Inflammatory macrophage treated with lipopolysaccharide for 1 hour (primary cell): ENCODE measurements at regions not wholly inside any gene's neighbourhood (a gene's known extent, or its start where the extent isn't known, plus 50 kb on each side); places are given as distances from the start of the nearest gene placed in this dataset.
"Not testable (repeated sequence)": the region's sequence is repeated elsewhere in the genome, so short reads cannot be mapped to it uniquely, and the experiment has no call there.

Experiments
- DNase-seq, 2 donors: peaks; one replicate each; pipeline ENCODE4 v3.0.0-alpha.2; 2020 to 2022

DNA sequence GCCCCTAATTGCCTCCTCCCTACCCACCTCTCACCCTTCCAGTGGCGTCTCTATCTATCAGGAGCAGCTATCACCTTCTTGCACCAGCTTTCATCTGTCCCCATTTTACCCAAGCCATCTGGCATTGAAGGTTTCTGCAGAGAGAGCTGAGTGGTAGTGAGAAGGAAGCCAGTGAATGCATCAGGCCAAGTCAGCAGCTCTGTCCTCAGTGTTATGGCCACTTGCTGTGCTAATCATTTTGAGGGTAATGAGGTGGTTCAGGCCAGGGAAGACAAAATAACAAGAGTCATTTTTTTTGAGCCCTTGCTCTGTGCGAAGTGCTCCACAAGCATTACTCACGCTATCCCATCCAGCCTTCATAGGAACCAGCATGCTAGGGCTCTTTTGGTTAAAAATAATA is 164.7 kb downstream of the SUDS3 start:
- no peak for DNase-seq

DNA sequence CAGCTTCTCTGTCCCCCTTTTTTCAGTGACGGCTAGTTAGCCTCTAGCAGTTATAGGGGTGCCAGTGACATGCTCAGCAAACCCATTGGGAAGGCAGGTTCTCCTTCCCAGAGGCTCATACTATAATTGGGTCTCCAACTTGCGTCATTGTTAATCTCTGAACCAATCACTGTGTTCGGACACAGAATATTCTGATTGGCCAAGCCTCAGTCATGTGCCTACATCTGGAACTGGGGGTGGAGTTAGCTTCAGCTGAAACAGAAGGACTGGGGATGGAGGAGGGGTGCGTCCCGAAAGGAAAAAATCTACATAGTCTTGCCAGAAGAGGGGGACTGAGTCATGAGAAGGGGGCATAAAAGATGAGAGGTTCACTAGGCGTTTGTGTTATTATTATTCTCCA is 165.6 kb downstream of the SUDS3 start:
- no peak for DNase-seq

DNA sequence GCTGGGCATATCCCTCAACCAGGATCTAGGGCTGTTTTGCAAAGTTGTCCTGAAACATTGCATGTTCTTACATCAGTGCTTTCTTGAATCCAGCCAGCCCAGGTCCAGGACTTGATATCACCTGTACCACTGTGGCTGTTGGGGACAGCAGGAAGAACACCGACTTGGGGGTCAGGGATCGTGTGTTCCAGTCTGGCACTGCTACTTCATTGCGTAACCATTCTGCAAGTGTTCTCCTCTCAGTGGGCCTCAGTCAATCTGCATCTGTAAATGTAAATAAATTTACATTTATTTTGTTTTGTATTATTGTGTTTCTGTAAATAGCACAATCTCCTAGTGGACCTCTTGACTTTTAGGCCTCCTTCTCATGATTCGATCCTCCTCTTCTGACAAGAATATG is 167.3 kb downstream of the SUDS3 start:
- DNase-seq, result no peak

DNA sequence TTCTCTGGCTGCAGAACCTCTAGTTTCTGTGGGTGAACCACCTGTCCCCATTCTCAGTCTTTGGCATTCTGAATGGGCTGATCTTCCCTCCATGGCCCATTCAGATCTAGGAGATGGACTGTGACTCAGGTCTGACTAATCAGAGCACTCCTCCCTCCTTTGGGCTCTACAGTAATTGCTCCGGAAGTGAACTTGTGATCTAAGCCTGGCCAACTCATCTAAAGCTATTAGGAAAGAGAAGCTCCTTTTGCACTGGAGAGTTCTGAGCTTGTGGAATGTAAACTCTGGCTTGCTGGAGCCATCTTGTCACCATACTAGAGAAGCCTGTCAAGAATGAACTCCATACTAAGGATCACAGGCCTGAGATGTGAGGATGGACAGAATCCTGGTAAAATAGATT is 168.2 kb downstream of the SUDS3 start:
- no peak for DNase-seq

DNA sequence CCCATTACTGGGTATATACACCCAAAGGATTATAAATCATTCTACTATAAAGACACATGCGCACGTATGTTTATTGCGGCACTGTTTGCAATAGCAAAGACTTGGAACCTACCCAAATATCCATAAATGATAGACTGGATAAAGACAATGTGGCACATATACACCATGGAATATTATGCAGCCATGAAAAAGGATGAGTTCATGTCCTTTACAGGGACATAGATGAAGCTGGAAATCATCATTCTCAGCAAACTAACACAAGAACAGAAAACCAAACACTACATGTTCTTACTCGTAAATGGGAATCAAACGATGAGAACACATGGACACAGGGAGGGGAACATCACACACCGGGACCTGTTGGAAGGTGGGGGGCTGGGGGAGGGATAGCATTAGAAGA is 171.3 kb downstream of the SUDS3 start:
- not testable (repeated sequence) for DNase-seq

DNA sequence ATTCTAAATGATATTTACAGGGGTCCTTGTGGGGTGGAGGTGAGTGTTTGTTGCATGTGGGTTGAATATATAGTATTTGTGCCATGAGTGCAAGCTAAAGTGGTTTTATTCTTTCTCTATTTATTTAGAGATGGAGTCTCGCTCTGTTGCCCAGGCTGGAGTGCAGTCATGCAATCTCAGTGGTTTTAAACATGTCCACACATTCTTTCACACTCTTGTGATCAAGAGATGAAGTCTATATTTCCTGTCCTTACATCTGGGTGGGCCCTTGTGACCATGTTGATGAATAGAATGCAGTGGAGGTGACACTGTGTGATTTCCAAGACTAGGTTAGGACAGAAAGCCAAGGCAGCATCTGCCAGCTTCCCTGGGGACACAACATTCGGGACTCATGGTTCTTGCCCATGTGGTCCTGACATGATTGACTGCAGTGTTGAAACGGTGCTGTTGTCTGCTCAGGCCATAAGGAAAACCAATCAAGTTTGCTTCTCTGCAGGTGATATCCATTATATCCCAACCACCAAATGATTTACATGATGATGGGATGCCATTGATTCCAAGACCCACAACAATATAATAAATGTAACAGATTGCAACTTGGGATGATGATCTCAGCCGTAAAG is 172.6 kb downstream of the SUDS3 start:
- DNase-seq, result no peak

DNA sequence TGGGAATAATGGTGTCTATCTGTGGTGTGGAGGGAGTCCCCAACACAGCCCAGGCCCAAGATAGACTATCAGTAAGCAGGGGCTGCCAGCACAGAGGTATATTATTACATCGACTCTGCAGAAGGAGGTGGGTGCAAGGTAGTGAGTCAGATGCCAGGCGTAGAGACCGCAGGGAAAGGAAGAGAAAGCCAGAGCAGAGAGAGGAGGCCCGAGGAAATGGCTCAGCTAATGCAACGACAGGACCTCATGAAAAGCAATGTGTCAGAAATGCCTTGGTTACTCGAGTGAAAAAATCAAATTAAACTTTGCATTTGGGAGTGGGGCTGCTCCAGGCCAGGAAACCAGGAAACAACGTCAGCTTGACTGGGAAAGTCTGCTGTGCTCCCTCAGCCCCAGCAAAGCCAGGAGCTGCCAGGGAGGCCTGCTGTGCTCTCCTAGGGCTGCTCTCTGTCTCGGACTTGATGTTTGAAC is 173.2 kb downstream of the SUDS3 start:
- no peak for DNase-seq

DNA sequence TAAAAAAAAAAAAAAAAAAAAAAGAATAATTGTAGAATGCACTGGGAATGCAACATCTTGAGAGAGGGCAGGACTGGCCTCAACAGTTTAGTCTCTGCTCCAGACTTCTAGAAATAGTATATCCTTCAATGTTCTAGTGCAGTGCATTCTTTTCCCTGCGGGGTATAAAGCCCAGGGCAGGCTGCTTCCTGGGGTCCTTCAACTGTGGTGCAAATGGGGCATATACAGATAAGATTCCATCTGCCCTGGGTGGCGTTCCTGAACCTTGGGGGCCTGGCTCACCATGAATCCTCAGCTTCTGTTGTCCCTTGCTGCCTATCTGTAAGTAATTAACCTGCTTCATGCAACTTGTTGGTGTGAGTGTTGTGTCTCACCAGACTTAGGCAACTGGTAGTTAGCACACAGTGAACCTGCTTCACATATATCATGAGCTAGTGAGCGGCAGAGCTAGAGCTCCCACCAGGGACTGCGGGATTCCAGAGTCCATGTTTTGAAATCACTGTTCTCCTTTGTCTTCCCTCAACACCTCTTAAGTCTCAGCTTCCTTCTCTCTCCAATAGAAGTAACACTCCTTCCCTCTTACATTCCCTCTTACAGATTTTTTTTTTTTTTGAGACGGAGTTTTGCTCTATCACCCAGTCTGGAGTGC is 177.6 kb downstream of the SUDS3 start:
- no peak for DNase-seq

DNA sequence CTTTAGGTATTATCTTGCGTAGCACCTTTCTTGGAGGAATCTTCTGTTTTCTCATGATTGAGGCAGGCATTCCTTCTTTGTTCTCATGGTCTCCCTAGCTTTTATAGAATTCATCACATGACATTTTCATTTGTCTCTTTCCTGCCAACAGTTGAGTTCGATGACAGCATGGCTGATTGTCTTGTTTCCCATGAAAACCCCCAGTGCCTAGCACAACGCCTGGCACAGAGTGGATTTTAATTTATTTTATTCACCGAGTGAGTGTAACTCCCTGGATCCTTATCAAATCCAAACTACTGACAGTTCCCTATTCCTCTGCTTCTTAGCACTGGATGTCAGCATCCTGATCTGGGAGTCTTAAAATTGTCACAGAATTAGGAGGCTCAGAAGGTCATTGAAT is 182.6 kb downstream of the SUDS3 start:
- no peak for DNase-seq

DNA sequence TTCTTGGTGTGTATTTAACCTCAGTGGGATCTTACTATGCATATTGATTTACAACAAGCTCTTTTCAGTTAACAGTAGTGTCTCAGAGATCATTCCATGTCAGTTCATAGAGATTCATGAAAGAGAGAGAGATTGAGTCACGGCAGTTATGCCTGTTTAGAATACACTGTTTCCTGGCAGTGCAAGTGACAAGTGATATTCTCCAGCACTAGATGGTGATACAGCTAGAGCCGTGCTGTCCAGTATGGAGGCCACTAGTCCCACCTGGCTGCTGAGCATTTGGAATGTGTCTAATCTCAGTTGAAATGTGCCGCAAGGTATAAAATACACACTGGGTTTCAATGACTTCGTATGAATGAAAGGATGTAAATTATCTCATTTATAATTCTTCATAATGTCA is 184.4 kb downstream of the SUDS3 start:
- DNase-seq, result no peak

DNA sequence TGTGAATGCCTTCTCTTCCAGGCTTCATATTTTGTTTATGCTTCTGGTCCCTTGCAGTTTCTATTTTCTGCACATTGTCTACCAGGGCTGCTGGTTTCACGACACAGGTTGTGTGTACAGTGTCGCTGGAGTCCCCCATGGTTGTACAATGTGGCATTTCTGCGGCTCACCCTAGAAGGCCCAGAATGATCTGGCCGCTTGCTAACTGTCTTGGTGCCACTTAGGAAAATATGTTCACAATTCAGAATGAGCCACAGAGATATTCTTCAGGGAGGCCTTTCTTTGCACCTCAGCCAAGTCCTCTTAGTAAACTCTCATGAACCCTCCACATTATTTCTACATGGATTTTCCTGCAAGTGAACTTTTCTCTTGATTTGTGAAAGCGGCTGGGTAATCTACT is 195.4 kb downstream of the SUDS3 start:
- DNase-seq, result no peak

DNA sequence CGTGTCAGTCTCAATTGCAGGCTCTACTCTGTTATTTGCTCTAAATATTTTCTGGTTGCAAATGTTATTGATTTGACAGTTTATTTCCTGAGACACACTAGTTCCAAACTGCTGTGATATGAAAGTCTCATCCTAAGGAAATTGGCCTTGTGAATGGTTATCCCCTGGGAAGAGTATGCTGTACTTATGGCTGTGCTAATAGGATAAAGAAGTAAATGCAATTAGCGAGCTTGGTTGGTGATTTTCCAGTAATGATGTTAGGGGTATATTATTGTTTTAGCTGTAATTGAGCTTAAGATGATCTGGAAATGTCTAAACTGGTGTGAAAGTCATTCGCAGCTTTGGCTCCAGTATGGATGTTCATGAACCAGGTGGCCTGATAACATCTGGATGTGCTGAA is 197.9 kb downstream of the SUDS3 start:
- no peak for DNase-seq

DNA sequence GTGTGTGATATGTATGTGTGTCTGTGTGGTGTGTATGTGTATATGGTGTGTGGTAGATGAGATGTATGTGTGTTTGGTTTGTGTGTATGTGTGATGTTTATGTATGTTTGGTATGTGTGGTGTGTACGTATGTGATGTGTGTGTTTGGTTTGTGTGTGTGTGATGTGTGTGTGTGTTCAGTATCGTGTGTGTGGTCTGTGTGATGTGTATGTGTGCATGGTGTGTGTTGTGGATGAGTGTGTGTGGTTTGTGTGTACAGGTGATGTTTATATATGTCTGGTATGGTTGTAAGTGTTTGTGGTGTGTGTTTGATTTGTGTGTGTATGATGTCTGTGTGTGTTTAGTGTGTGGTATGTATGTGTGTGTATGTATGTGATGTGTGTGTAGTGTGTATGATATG is 199.4 kb downstream of the SUDS3 start:
- no peak for DNase-seq

DNA sequence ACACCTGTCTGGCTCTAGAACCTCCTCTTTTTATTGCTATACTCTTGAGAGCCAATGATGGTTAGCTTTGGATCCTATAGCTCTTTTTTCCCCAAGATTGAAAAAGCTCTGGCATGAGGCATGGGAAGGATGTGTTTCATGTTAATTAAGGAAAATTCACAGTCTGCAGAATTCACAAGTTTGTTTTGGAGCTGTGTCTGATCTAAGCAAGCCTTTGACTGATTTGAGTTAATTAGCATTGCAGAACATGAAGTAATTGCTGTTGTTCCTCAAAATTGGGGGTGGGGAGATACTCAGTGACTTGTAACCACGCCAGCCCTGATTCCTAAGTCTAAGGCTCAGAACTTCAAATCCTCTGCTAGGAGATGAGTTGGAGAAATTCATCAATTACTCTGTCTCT is 205.0 kb downstream of the SUDS3 start:
- no peak for DNase-seq

DNA sequence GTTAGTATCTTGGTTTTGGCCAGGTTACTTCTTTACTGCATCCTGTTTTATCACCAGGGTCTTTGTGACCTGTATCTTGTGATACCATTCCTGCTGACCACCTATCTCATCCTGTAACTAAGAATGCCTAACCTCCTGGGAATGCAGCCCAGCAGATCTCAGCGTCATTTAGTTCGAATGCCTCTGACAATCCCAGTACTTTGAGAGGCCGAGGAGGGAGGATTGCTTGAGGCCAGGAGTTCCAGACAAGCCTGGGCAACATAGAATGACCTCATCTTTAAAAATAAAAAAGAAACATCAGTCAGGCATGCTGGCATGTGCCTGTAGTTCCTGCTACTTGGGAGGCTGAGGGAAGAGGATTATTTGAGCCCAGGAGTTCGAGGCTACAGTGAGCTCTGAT is 206.5 kb downstream of the SUDS3 start:
- DNase-seq, result no peak

DNA sequence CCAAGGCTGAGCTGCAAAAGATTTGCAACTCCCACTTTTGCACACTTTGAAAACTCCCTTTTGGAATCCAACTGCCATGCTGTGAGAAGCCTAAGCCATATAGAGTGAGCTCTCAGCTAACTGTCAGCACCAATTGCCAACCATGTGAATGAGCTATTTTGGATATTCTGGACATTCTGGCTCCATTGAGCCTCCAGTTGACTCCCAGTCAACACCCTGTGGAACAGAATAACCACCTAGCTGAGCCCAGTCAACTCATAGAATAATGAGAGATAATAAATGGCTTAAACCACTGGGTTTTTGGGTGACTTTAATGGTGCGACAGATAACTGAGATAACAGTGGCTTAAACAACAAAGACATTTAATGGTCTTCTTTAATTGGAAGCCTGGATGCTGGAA is 210.1 kb downstream of the SUDS3 start:
- DNase-seq, result no peak

DNA sequence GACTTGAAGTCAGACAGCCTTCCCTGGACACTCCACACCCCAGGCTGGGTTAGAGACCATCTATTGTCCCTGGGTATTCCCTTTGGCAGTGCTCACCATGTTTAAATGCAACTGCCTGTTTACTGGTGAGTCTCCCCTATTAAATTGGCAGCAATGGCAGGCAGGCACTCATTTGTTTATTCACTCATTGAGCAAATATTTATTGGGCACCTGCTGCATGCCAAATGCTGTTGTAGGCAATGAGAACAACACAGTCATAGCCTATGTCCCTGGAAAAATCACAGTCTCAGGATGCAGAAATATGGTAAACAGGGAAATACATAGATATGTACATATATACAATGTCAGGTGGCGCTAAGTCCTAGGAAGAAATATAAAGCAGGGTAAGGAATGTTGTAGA is 212.8 kb downstream of the SUDS3 start:
- DNase-seq, result no peak

DNA sequence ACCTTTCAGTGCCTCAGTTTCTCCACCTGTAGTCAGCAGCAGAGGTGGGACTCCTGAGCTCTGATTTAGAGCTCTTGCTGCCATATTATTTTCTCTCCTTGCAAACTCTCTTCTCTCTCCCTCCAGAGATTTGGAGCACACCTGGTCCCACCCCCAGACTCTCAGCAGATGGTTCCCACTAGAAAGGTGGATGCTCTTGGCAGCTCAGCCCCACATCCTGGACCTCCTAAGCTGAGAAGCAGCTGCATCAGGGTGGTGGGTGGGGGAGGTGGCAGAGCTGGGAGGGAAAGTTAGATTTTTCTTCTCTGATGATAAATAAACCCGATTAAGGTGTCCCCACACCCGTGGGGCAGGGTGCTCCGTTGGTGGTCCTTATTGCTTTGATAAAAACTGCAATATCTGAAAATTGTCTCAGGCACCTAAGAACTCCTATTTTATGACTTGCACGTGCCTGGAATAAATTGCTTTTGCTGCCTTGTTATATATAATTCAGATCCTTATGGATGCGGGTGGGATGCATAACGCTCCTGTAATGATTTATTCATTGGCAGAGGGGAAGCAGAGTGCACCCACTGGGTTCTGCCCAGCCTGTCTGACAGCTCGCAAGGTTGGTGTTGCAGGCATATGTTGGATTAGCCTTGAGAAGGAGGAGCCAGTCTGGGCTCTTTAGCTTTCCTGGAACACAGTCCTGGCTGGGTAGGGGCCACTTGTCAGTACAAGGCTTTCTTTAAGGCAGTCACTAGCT is 214.2 kb downstream of the SUDS3 start:
- DNase-seq, result no peak

DNA sequence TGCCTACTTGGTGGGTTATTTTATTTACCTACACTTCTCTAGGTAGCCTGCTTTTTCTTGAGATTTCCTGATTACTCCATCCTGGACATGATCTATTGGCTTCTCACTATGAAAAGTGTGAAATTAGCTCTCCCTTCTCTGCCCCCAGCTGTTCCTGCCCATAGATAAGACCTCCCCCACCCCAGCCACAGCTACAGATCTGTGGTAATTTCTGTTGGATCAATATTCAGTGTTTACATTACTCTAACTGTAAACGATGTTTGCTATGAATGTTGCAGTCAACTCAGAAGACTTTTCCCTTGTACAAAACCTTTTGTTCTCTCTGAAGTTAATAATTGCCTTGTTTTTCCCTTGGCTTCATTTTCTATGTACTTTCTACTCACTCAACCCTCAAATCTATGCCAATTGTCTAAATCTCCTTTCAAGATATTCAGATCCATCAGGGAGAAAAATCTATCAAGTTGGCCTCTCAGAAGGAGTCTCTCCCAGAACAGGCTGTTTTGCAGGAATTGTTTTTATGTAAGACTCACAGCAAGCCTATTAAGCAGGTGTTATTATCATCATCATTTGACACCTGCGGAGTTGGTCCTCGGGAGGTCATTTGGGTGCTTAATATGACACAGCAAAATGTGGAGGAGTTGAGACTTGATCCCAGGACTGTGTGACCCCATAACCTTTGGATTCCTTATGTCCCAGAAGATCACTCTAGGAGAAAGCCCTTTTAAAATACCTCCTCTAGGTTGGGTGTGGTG is 227.4 kb downstream of the SUDS3 start:
- no peak for DNase-seq

DNA sequence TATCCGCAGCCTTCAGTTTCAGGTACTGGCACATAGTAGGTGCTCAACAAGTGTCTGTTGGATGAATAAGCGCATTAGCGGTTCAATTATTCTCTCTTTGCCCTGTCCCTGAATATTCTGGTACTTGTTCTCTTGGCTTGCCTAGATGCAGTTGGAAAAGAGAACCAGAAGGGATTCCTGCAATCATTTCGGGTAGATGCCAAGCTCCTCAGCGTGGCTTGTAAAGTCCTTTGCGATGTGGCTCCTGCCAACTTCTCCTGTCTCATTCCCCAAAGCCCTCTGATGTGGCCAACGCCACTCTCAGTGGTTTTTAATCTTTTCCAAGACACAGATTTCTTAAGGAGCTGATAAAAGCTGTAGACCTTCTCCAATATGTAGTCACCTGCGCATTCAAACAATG is 230.3 kb downstream of the SUDS3 start:
- no peak for DNase-seq

DNA sequence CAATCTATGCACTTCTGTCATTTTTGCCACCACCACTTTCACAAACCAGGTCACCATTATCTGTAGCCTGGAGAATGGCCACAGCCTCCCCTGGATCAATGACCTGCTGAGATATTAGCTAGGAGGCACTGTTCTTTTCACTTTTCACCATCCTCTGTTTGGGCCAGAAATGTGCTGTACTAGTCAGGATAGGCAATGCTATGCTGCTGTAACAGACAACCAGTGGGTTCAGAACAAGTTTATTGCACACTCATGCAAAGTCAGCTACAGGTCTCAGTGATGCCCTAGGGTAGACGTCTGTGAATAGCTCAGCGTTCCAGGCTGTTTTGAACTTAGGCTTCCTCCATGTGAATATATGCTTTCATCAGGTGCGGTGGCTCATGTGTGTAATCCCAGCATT is 231.5 kb downstream of the SUDS3 start:
- DNase-seq, result no peak

DNA sequence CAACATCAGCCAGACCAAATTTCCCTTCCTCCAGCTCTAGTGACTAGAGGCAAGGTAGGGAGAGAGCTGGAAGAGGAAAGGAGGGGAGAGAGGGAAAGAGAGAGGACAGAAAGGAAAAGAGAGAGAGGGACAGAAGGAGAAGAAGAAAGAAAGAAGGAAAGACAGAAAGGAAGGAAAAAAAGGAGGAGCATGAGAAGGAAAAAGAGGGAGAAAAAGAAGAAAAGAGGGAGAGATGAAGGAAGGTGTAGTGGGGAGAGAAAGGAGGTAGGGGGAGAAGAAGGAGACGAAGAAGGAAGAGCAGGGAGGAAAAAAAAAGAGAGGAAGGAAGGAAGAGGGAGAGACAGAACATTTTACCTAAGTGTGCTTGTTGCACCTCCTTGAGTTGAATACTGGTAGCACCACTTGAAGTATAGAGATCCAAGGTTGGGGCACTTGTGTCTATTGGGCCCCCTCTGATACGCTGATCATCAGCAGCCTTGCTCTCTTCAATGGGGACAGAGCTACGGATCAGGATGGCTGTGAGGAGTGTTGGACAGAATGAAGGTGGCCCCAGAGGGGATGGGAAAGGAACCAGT is 232.5 kb downstream of the SUDS3 start:
- no peak for DNase-seq

DNA sequence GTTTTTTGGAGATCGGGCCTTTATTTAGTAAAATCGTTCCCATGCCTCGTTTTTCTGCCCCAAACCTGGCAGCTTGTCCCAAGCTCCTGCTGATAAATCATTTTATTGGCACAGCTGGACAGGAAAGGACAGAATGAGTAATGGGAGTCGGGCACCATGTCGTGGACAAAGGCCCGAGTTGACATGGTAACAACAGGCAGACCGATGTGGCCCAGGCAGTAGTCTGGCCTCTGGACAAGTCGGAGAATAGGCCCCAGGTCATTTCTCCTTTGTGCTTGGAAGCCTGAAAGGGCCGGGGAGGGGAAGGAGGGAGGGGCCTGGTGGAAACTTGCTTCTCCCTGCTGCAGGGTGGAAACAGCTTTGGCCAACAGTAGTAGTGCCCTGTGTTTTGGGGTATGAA is 234.9 kb downstream of the SUDS3 start:
- DNase-seq, result no peak
